ENCODE measurements at regions not wholly inside any gene's neighbourhood (a gene's known extent, or its start where the extent isn't known, plus 50 kb on each side); places are given as distances from the start of the nearest gene placed in this dataset.

DNA sequence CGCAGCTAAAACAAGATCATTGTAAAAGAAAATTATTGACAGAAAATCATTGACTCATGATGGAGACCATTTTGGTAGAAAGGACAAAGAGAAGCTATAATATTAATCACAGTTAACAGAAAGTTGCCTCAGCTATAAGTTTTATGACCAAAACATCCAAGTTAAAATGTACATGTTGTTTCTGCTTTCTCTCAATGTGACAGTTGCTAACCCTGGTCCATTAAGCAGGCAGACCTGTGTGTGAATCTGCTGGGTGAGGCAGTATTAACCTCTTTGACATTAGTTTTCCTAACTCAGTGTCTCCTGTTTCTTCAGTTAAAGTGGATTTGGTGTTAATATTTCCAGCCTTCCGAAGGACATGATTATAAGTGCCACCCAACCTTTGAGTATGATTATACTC is 94.8 kb upstream of the DCLK2 start:
- no peak for TF ChIP-seq CTCF (IDR thresholded peaks at IDR 0.05)
- TF ChIP-seq POLR2AphosphoS5 (IDR thresholded peaks at IDR 0.05; ENCODE audit: low read depth, low read length) = no peak
- no peak for TF ChIP-seq REST (IDR thresholded peaks at IDR 0.05; ENCODE audit: insufficient read depth in 1 of 2, low read depth in 2 of 2, low read length in 1 of 2)

Data from Panc1 (cell line).